A549 (cell line): ENCODE measurements at regions not wholly inside any gene's neighbourhood (a gene's known extent, or its start where the extent isn't known, plus 50 kb on each side); places are given as distances from the start of the nearest gene placed in this dataset.

ENCODE experiments used
- ATAC-seq, 2 experiments: fragments of 200-7000 bp in 1 of 2; fragments of >200 bp in 1 of 2; cut with Nextera tagmentation in 1 of 2; cut with Tn5 transposase in 1 of 2; 3 replicates each; pipeline versions ENCODE4 v1.8.0 to v1.9.1; 2018 to 2020; ENCODE audit warnings: mild to moderate bottlenecking in 1 of 2, moderate library complexity in 1 of 2
- CTCF ChIA-PET: fragments of 300-600 bp; sonication (Branson Sonifier 250); formaldehyde crosslinking; extraction: SDS; loops from one replicate; lab custom pipeline; 2021; ENCODE audit warnings: antibody characterized with exemption, inconsistent platforms; lab: Yijun Ruan, JAX
- POLR2A ChIA-PET: fragments of 350-600 bp; formaldehyde crosslinking; extraction: SDS; loops from one replicate; lab custom pipeline; 2021; ENCODE audit warnings: antibody characterized with exemption, inconsistent platforms; lab: Yijun Ruan, JAX
- DNase-seq, 2 experiments: peaks; one replicate each; pipeline versions ENCODE4 v3.0.0 to v3.0.0-alpha.2; 2011 to 2016; ENCODE audit warnings: low read depth in 1 of 2, low spot score in 1 of 2
- FAIRE-seq: peaks from 2 replicates; lab custom pipeline; 2011; peaks lifted over from hg19 to GRCh38; lab: Jason Lieb, UNC
- H3K27ac ChIP-seq, 2 experiments: fragments of >200 bp; sonication (Bioruptor Twin); formaldehyde crosslinking; 3 replicates each; pipeline ENCODE4 v1.5.1; 2016 to 2017
- H3K4me1 ChIP-seq: fragments of >200 bp; sonication (Bioruptor Twin); formaldehyde crosslinking; 3 replicates; pipeline ENCODE4 v1.6.1; 2016
- H3K4me2 ChIP-seq: fragments of >200 bp; sonication (Bioruptor Twin); formaldehyde crosslinking; 3 replicates; pipeline ENCODE4 v1.6.1; 2016
- H3K4me3 ChIP-seq: fragments of >200 bp; sonication (Bioruptor Twin); formaldehyde crosslinking; 3 replicates; pipeline ENCODE4 v1.5.1; 2016
- H3K9me3 ChIP-seq: fragments of >200 bp; sonication (Bioruptor Twin); formaldehyde crosslinking; 3 replicates; pipeline ENCODE4 v1.6.1; 2016
- BHLHE40 ChIP-seq: IDR thresholded peaks from 2 replicates; pipeline ENCODE4 v1.6.1; 2012; ENCODE audit warnings: low read depth, low read length, inconsistent platforms
- EHF ChIP-seq: fragments of 250-450 bp; sonication (Bioruptor Pico); IDR thresholded peaks from 2 replicates; pipeline ENCODE4 v1.5.0; 2020; ENCODE audit warnings: mild to moderate bottlenecking
- EHMT2 ChIP-seq: fragments of 200-600 bp; sonication (generic); IDR thresholded peaks from 2 replicates; pipeline ENCODE4 v1.6.1; 2016; ENCODE audit warnings: antibody characterized with exemption, low read depth, mild to moderate bottlenecking, moderate library complexity
- FOXS1 ChIP-seq: fragments of 250-450 bp; sonication (Bioruptor Pico); IDR thresholded peaks from 2 replicates; pipeline ENCODE4 v1.5.0; 2020; ENCODE audit warnings: mild to moderate bottlenecking, moderate library complexity
- KDM5A ChIP-seq: fragments of 200-600 bp; sonication (generic); IDR thresholded peaks from 2 replicates; pipeline ENCODE4 v1.6.1; 2016; ENCODE audit warnings: antibody characterized with exemption, mild to moderate bottlenecking
- MAZ ChIP-seq: fragments of 150-350 bp; IDR thresholded peaks from 2 replicates; pipeline ENCODE4 v1.6.1; 2014; ENCODE audit warnings: antibody characterized with exemption, low read depth, low read length, borderline replicate concordance
- NFE2L2 ChIP-seq: fragments of 150-350 bp; conservative IDR thresholded peaks from 2 replicates; pipeline ENCODE4 v1.6.1; 2014; ENCODE audit warnings: low read length
- NR3C1 ChIP-seq: fragments of >200 bp; sonication (Bioruptor Twin); formaldehyde crosslinking; IDR thresholded peaks from 3 replicates; pipeline ENCODE4 v1.6.1; 2017
- PHF8 ChIP-seq: fragments of 200-600 bp; sonication (generic); IDR thresholded peaks from 2 replicates; pipeline ENCODE4 v1.6.1; 2016; ENCODE audit warnings: low read depth, mild to moderate bottlenecking, antibody characterized with exemption, moderate library complexity, borderline replicate concordance
- POLR2A ChIP-seq: IDR thresholded peaks from 2 replicates; pipeline ENCODE4 v1.6.1; 2012; ENCODE audit warnings: mild to moderate bottlenecking, low read length
- RCOR1 ChIP-seq: fragments of 150-350 bp; IDR thresholded peaks from 2 replicates; pipeline ENCODE4 v1.6.1; 2014; ENCODE audit warnings: antibody characterized with exemption, low read length, low read depth
- TFCP2L1 ChIP-seq: fragments of 250-450 bp; sonication (Bioruptor Pico); IDR thresholded peaks from 2 replicates; pipeline ENCODE4 v1.5.0; 2021; ENCODE audit warnings: mild to moderate bottlenecking
- ZC3H11A ChIP-seq: fragments of 450-650 bp; IDR thresholded peaks from 2 replicates; pipeline ENCODE4 v1.6.1; 2014; ENCODE audit warnings: antibody characterized with exemption, mild to moderate bottlenecking
- ZFP36 ChIP-seq: fragments of 450-650 bp; IDR thresholded peaks from 2 replicates; pipeline ENCODE4 v1.6.1; 2014; ENCODE audit warnings: borderline replicate concordance; ENCODE audit not compliant: partially characterized antibody
- whole genome bisulfite sequencing: methylation state at CpG from one replicate; pipeline ENCODE4 v1.1.6; 2017; ENCODE audit errors: missing lambda C conversion rate; 5-methylcytosine and 5-hydroxymethylcytosine counted together
- TF ChIP-seq, protein P1 (sequence below): fragments of 200-600 bp; sonication (generic); IDR thresholded peaks from 2 replicates; pipeline ENCODE4 v1.6.1; 2016; ENCODE audit warnings: antibody characterized with exemption, mild to moderate bottlenecking, moderate library complexity
- TF ChIP-seq, protein P2 (sequence below): IDR thresholded peaks from 2 replicates; pipeline ENCODE4 v1.6.1; 2012
- TF ChIP-seq, protein P3 (sequence below): fragments of 450-650 bp; IDR thresholded peaks from 2 replicates; pipeline ENCODE4 v1.6.1; 2014; ENCODE audit warnings: antibody characterized with exemption
- TF ChIP-seq, protein P4 (sequence below): fragments of >200 bp; sonication (Bioruptor Twin); formaldehyde crosslinking; IDR thresholded peaks from 2 replicates; pipeline ENCODE4 v1.6.1; 2016
- TF ChIP-seq, protein P5 (sequence below): fragments of >200 bp; sonication (Bioruptor Twin); formaldehyde crosslinking; IDR thresholded peaks from 3 replicates; pipeline ENCODE4 v1.6.1; 2016
- TF ChIP-seq, protein P6 (sequence below): IDR thresholded peaks from 2 replicates; pipeline ENCODE4 v1.6.1; 2012; ENCODE audit warnings: low read depth, borderline replicate concordance
- TF ChIP-seq, protein P7 (sequence below): fragments of 150-350 bp; IDR thresholded peaks from 2 replicates; pipeline ENCODE4 v1.6.1; 2014; ENCODE audit warnings: low read depth, mild to moderate bottlenecking, low read length

DNA sequence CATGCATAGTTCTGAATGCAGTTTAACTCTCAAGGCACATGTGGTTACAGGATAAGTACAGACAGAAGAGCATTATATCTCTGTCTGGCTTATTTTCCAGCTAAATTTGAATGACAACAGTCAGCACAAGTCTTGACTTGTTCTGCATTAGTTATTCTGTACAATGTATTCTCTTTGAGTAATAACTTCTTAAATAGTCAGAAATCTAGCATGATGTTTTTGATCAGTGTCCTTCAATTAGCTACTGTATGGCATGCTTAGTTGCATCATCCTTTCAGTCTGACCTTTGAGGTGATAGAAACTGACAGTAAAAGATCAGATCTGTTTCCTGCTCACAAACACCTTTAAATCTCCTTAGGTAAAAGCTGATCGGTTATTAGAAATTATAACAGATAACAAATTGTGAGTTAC, 118.1 kb downstream of the ARL4A start:
- ChIA-PET CTCF (interaction anchor here (0.9 kb wide), 1 partner anchor 18 kb away, joined by 3 read pairs; no protein-coding TSS in a partner anchor), POLR2A (no interaction called here)
- ATAC-seq (no peak), DNase-seq (no peak), FAIRE-seq (no peak)
- H3K4me2 ChIP-seq, result no peak overlapping the region
- H3K4me3 ChIP-seq, result no peak overlapping the region
- peaks cover 31% of the 10 kb centered on the region for H3K4me1 ChIP-seq
- TF ChIP-seq MAZ (no peak), PHF8 (no peak), BHLHE40 (no peak), EHF (CRISPR knock-in tag) (no peak)
- TF ChIP-seq, protein P1, sequence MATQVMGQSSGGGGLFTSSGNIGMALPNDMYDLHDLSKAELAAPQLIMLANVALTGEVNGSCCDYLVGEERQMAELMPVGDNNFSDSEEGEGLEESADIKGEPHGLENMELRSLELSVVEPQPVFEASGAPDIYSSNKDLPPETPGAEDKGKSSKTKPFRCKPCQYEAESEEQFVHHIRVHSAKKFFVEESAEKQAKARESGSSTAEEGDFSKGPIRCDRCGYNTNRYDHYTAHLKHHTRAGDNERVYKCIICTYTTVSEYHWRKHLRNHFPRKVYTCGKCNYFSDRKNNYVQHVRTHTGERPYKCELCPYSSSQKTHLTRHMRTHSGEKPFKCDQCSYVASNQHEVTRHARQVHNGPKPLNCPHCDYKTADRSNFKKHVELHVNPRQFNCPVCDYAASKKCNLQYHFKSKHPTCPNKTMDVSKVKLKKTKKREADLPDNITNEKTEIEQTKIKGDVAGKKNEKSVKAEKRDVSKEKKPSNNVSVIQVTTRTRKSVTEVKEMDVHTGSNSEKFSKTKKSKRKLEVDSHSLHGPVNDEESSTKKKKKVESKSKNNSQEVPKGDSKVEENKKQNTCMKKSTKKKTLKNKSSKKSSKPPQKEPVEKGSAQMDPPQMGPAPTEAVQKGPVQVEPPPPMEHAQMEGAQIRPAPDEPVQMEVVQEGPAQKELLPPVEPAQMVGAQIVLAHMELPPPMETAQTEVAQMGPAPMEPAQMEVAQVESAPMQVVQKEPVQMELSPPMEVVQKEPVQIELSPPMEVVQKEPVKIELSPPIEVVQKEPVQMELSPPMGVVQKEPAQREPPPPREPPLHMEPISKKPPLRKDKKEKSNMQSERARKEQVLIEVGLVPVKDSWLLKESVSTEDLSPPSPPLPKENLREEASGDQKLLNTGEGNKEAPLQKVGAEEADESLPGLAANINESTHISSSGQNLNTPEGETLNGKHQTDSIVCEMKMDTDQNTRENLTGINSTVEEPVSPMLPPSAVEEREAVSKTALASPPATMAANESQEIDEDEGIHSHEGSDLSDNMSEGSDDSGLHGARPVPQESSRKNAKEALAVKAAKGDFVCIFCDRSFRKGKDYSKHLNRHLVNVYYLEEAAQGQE, result no peak
- TF ChIP-seq, protein P2, sequence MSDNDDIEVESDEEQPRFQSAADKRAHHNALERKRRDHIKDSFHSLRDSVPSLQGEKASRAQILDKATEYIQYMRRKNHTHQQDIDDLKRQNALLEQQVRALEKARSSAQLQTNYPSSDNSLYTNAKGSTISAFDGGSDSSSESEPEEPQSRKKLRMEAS, result no peak
- no peaks in the 10 kb centered on the region for H3K9me3 ChIP-seq
- WGBS, result 79% methylated on average over 1 of the region's 1 CpG
- H3K27ac ChIP-seq, result 0 out of 6 replicates have a peak overlapping the region, but pooled peaks of 1 of the 2 experiments have one; percentile 1

DNA sequence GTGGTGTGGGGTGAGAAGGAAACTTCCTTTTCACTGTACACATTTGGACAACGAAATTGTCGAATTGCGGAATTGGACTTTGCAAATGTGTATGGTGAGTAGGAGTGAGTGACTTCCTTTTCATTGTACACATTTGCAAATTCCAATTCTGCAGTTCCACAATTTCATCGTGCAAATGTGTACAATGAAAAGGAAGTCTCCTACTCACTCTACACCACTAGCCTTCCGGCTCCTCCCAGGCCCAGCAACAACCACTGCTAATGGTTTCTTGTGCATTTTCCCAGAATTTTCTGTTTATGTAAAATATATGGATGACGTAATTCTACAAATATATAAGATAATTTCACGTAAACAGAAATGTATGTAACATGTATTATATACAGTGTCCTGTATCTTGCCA, 118.5 kb downstream of the ARL4A start:
- POLR2A ChIA-PET, result no interaction called here
- Histone ChIP-seq H3K27ac (0 out of 6 replicates have a peak overlapping the region, but pooled peaks of 1 of the 2 experiments have one; percentile 1), H3K4me2 (no peak overlapping the region), H3K9me3 (no peaks in the 10 kb centered on the region), H3K4me3 (no peak overlapping the region), H3K4me1 (peaks cover 27% of the 10 kb centered on the region)
- CTCF ChIA-PET, result no interaction called here
- ATAC-seq (no peak), FAIRE-seq (no peak), DNase-seq (no peak)
- 75% methylated on average over 7 of the region's 7 CpGs for WGBS
- TF ChIP-seq ZFP36 (no peak), FOXS1 (CRISPR knock-in tag) (no peak), ZC3H11A (no peak), TFCP2L1 (CRISPR knock-in tag) (no peak), EHMT2 (no peak), RCOR1 (no peak), KDM5A (no peak), EHF (CRISPR knock-in tag) (no peak), NFE2L2 (no peak), POLR2A (no peak), NR3C1 (no peak)
- TF ChIP-seq, protein P2, result no peak
- TF ChIP-seq, protein P3, sequence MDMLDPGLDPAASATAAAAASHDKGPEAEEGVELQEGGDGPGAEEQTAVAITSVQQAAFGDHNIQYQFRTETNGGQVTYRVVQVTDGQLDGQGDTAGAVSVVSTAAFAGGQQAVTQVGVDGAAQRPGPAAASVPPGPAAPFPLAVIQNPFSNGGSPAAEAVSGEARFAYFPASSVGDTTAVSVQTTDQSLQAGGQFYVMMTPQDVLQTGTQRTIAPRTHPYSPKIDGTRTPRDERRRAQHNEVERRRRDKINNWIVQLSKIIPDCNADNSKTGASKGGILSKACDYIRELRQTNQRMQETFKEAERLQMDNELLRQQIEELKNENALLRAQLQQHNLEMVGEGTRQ, result no peak
- TF ChIP-seq, protein P4, sequence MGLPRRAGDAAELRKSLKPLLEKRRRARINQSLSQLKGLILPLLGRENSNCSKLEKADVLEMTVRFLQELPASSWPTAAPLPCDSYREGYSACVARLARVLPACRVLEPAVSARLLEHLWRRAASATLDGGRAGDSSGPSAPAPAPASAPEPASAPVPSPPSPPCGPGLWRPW, result no peak
- TF ChIP-seq, protein P5, sequence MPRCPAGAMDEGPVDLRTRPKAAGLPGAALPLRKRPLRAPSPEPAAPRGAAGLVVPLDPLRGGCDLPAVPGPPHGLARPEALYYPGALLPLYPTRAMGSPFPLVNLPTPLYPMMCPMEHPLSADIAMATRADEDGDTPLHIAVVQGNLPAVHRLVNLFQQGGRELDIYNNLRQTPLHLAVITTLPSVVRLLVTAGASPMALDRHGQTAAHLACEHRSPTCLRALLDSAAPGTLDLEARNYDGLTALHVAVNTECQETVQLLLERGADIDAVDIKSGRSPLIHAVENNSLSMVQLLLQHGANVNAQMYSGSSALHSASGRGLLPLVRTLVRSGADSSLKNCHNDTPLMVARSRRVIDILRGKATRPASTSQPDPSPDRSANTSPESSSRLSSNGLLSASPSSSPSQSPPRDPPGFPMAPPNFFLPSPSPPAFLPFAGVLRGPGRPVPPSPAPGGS, result no peak
- TF ChIP-seq, protein P6, sequence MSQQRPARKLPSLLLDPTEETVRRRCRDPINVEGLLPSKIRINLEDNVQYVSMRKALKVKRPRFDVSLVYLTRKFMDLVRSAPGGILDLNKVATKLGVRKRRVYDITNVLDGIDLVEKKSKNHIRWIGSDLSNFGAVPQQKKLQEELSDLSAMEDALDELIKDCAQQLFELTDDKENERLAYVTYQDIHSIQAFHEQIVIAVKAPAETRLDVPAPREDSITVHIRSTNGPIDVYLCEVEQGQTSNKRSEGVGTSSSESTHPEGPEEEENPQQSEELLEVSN, result no peak
- TF ChIP-seq, protein P7, sequence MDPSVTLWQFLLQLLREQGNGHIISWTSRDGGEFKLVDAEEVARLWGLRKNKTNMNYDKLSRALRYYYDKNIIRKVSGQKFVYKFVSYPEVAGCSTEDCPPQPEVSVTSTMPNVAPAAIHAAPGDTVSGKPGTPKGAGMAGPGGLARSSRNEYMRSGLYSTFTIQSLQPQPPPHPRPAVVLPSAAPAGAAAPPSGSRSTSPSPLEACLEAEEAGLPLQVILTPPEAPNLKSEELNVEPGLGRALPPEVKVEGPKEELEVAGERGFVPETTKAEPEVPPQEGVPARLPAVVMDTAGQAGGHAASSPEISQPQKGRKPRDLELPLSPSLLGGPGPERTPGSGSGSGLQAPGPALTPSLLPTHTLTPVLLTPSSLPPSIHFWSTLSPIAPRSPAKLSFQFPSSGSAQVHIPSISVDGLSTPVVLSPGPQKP, result no peak
